ENCODE measurements at regions not wholly inside any gene's neighbourhood (a gene's known extent, or its start where the extent isn't known, plus 50 kb on each side); places are given as distances from the start of the nearest gene placed in this dataset.

GRCh38 chr4:79213702-79214101 is 112.2 kb downstream of the NAA11 start:
- H3K9ac ChIP-seq (ENCODE audit: low read length), result no peak overlapping the region
- no peaks in the 10 kb centered on the region for H3F3A ChIP-seq (ENCODE audit: insufficient read depth, low read length, poor library complexity, severe bottlenecking)
- no peaks in the 10 kb centered on the region for H3K36me3 ChIP-seq (ENCODE audit: insufficient read depth, low read length)
- H3K79me2 ChIP-seq (replicated peaks; ENCODE audit: insufficient read depth, low read length), result no peaks in the 10 kb centered on the region
- no peak overlapping the region for H3K4me3 ChIP-seq (ENCODE audit: low read length)
- no peak overlapping the region for H2AFZ ChIP-seq (ENCODE audit: low read depth, low read length)
- no peaks in the 10 kb centered on the region for H3K27me3 ChIP-seq (ENCODE audit: insufficient read depth, low read depth, low read length)
- H3K9me2 ChIP-seq (ENCODE audit: insufficient read depth, low read length), result no peaks in the 10 kb centered on the region
- H3K27ac ChIP-seq (ENCODE audit: low read length), result no peak overlapping the region
- no peaks in the 10 kb centered on the region for H4K20me1 ChIP-seq (ENCODE audit: insufficient read depth)
- TF ChIP-seq EZH2 (IDR thresholded peaks at IDR 0.05; ENCODE audit: borderline replicate concordance, insufficient read depth, low read length, poor library complexity, severe bottlenecking), result no peak
- TF ChIP-seq, protein P1, sequence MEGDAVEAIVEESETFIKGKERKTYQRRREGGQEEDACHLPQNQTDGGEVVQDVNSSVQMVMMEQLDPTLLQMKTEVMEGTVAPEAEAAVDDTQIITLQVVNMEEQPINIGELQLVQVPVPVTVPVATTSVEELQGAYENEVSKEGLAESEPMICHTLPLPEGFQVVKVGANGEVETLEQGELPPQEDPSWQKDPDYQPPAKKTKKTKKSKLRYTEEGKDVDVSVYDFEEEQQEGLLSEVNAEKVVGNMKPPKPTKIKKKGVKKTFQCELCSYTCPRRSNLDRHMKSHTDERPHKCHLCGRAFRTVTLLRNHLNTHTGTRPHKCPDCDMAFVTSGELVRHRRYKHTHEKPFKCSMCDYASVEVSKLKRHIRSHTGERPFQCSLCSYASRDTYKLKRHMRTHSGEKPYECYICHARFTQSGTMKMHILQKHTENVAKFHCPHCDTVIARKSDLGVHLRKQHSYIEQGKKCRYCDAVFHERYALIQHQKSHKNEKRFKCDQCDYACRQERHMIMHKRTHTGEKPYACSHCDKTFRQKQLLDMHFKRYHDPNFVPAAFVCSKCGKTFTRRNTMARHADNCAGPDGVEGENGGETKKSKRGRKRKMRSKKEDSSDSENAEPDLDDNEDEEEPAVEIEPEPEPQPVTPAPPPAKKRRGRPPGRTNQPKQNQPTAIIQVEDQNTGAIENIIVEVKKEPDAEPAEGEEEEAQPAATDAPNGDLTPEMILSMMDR (IDR thresholded peaks at IDR 0.05; ENCODE audit: poor library complexity, severe bottlenecking), result no peak
- TF ChIP-seq MXI1 (conservative IDR thresholded peaks at IDR 0.05; ENCODE audit: poor library complexity, severe bottlenecking), result no peak
- TF ChIP-seq TAF1 (IDR thresholded peaks at IDR 0.05; ENCODE audit: low read depth), result no peak
- TF ChIP-seq REST (IDR thresholded peaks at IDR 0.05; ENCODE audit: borderline replicate concordance), result no peak
- no peak for TF ChIP-seq POLR2AphosphoS5 (IDR thresholded peaks at IDR 0.05)
- no peak for TF ChIP-seq RAD21 (conservative IDR thresholded peaks at IDR 0.05)
- TF ChIP-seq SMC3 (conservative IDR thresholded peaks at IDR 0.05; ENCODE audit: poor library complexity), result no peak
- H3K9me3 ChIP-seq (ENCODE audit: low read length), result no peaks in the 10 kb centered on the region
- H3K4me2 ChIP-seq (ENCODE audit: low read length), result no peak overlapping the region

DNA sequence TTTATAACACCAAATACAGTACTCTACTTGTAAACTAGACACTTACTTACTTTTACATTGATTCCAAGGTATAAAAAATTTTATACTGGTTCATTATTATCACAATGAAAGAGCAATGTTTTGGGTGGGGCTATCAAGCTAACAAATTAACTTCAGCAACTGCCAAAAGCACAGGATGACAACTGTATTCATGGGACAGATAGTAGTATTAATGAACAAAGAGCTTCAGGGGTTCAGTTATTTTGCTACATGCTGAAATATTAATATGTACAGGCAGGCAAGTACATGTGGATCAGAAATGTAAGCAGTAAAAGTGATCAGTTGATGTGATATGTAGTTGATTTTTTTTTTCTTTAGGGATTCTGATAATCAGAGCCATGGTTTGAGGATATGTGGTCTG is 112.9 kb downstream of the NAA11 start:
- TF ChIP-seq EP300 (conservative IDR thresholded peaks at IDR 0.05; ENCODE audit: poor library complexity, severe bottlenecking) (no peak), SMC3 (conservative IDR thresholded peaks at IDR 0.05; ENCODE audit: poor library complexity) (no peak), MXI1 (conservative IDR thresholded peaks at IDR 0.05; ENCODE audit: poor library complexity, severe bottlenecking) (no peak), RAD21 (conservative IDR thresholded peaks at IDR 0.05) (no peak), REST (IDR thresholded peaks at IDR 0.05; ENCODE audit: borderline replicate concordance) (no peak), EZH2 (IDR thresholded peaks at IDR 0.05; ENCODE audit: borderline replicate concordance, insufficient read depth, low read length, poor library complexity, severe bottlenecking) (no peak), TAF1 (IDR thresholded peaks at IDR 0.05; ENCODE audit: low read depth) (no peak), POLR2AphosphoS5 (IDR thresholded peaks at IDR 0.05) (no peak)
- TF ChIP-seq, protein P1 (IDR thresholded peaks at IDR 0.05; ENCODE audit: poor library complexity, severe bottlenecking), result no peak
- no peaks in the 10 kb centered on the region for H3F3A ChIP-seq (ENCODE audit: insufficient read depth, low read length, poor library complexity, severe bottlenecking)

More for the DNA sequence above, 112.9 kb downstream of the NAA11 start:
- H4K20me1 ChIP-seq (ENCODE audit: insufficient read depth), result no peaks in the 10 kb centered on the region
- H2AFZ ChIP-seq (ENCODE audit: low read depth, low read length), result no peak overlapping the region
- no peaks in the 10 kb centered on the region for H3K27me3 ChIP-seq (ENCODE audit: insufficient read depth, low read depth, low read length)
- H3K9ac ChIP-seq (ENCODE audit: low read length), result no peak overlapping the region
- H3K27ac ChIP-seq (ENCODE audit: low read length), result no peak overlapping the region
- no peaks in the 10 kb centered on the region for H3K9me3 ChIP-seq (ENCODE audit: low read length)
- H3K36me3 ChIP-seq (ENCODE audit: insufficient read depth, low read length), result no peaks in the 10 kb centered on the region
- H3K9me2 ChIP-seq (ENCODE audit: insufficient read depth, low read length), result no peaks in the 10 kb centered on the region
- no peak overlapping the region for H3K4me2 ChIP-seq (ENCODE audit: low read length)
- no peaks in the 10 kb centered on the region for H3K79me2 ChIP-seq (replicated peaks; ENCODE audit: insufficient read depth, low read length)
- no peak overlapping the region for H3K4me3 ChIP-seq (ENCODE audit: low read length)
